ENCODE measurements at regions not wholly inside any gene's neighbourhood (a gene's known extent, or its start where the extent isn't known, plus 50 kb on each side); places are given as distances from the start of the nearest gene placed in this dataset.

DNA sequence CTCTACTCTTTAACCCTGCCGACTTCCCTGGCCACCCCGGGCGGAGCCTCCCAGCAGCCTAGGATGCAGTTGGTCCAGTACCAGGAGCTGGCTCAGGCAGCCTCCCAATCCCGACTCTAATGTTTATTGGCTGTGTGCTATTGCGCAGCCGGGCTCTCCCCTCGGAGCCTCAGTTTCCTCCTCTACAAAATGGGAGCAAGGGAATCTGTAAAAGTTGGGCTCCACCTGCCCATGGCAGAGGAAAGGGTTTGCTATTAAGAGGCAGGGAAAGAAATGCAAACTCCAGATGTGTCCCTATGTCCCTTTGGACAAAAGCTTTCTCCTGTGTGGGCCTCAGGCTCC lies 140.8 kb upstream of the PJA1 start:
- TF ChIP-seq, protein P1, sequence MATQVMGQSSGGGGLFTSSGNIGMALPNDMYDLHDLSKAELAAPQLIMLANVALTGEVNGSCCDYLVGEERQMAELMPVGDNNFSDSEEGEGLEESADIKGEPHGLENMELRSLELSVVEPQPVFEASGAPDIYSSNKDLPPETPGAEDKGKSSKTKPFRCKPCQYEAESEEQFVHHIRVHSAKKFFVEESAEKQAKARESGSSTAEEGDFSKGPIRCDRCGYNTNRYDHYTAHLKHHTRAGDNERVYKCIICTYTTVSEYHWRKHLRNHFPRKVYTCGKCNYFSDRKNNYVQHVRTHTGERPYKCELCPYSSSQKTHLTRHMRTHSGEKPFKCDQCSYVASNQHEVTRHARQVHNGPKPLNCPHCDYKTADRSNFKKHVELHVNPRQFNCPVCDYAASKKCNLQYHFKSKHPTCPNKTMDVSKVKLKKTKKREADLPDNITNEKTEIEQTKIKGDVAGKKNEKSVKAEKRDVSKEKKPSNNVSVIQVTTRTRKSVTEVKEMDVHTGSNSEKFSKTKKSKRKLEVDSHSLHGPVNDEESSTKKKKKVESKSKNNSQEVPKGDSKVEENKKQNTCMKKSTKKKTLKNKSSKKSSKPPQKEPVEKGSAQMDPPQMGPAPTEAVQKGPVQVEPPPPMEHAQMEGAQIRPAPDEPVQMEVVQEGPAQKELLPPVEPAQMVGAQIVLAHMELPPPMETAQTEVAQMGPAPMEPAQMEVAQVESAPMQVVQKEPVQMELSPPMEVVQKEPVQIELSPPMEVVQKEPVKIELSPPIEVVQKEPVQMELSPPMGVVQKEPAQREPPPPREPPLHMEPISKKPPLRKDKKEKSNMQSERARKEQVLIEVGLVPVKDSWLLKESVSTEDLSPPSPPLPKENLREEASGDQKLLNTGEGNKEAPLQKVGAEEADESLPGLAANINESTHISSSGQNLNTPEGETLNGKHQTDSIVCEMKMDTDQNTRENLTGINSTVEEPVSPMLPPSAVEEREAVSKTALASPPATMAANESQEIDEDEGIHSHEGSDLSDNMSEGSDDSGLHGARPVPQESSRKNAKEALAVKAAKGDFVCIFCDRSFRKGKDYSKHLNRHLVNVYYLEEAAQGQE (IDR thresholded peaks at IDR 0.05; ENCODE audit: low read depth) = no peak
- TF ChIP-seq, protein P2, sequence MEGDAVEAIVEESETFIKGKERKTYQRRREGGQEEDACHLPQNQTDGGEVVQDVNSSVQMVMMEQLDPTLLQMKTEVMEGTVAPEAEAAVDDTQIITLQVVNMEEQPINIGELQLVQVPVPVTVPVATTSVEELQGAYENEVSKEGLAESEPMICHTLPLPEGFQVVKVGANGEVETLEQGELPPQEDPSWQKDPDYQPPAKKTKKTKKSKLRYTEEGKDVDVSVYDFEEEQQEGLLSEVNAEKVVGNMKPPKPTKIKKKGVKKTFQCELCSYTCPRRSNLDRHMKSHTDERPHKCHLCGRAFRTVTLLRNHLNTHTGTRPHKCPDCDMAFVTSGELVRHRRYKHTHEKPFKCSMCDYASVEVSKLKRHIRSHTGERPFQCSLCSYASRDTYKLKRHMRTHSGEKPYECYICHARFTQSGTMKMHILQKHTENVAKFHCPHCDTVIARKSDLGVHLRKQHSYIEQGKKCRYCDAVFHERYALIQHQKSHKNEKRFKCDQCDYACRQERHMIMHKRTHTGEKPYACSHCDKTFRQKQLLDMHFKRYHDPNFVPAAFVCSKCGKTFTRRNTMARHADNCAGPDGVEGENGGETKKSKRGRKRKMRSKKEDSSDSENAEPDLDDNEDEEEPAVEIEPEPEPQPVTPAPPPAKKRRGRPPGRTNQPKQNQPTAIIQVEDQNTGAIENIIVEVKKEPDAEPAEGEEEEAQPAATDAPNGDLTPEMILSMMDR (IDR thresholded peaks at IDR 0.05 in 2 of 3, conservative IDR thresholded peaks at IDR 0.05 in 1 of 3; ENCODE audit: borderline replicate concordance in 1 of 3, insufficient read depth in 1 of 3, low read depth in 2 of 3, low read length in 2 of 3) = no peak
- TF ChIP-seq JUND (IDR thresholded peaks at IDR 0.05) (no peak), POLR2A (IDR thresholded peaks at IDR 0.05; ENCODE audit: borderline replicate concordance, extremely low read depth, insufficient read depth, insufficient read length) (no peak), ZNF274 (IDR thresholded peaks at IDR 0.05; ENCODE audit: low read depth, low read length) (no peak), POLR2AphosphoS5 (IDR thresholded peaks at IDR 0.05; ENCODE audit: low read depth, low read length) (no peak)
- TF ChIP-seq, protein P3, sequence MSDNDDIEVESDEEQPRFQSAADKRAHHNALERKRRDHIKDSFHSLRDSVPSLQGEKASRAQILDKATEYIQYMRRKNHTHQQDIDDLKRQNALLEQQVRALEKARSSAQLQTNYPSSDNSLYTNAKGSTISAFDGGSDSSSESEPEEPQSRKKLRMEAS (IDR thresholded peaks at IDR 0.05) = no peak
